ENCODE measurements at regions not wholly inside any gene's neighbourhood (a gene's known extent, or its start where the extent isn't known, plus 50 kb on each side); places are given as distances from the start of the nearest gene placed in this dataset.

GRCh38 chr14:80316441-80316840 is 105.1 kb upstream of the DIO2 start:
- TF ChIP-seq CTCF (IDR thresholded peaks at IDR 0.05) (no peak), POLR2A (IDR thresholded peaks at IDR 0.05) (no peak)
